ENCODE measurements at regions not wholly inside any gene's neighbourhood (a gene's known extent, or its start where the extent isn't known, plus 50 kb on each side); places are given as distances from the start of the nearest gene placed in this dataset.

DNA sequence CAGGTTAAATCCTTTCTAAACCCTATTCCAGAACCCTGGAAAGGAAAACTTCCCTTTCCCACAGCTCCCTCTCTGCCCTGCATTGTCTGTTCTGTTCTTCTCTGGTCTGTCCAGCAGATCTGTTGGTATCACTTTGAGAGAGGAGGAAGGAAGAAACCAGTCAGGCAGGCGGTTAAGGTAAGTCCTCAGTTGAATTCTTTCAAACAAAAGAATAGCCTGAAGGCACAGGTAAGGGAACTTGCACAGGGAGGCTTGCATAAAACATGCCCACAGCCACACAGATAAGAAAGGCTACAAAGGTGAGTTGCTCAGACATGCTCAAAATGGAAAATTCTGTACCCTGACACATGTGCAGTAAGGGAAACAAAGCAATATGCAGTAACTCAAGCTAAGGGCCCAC, 595.7 kb upstream of the CDH5 start:
- intact Hi-C loops (cut with DNase I, micrococcal nuclease): no loop called here
- Histone ChIP-seq H3K4me1 (ENCODE audit: low read depth) (no peaks in the 10 kb centered on the region), H3K4me3 (no peak overlapping the region), H3K36me3 (ENCODE audit: low read depth) (no peaks in the 10 kb centered on the region), H3K9me3 (peaks cover 9% of the 10 kb centered on the region)
- TF ChIP-seq, protein P1, sequence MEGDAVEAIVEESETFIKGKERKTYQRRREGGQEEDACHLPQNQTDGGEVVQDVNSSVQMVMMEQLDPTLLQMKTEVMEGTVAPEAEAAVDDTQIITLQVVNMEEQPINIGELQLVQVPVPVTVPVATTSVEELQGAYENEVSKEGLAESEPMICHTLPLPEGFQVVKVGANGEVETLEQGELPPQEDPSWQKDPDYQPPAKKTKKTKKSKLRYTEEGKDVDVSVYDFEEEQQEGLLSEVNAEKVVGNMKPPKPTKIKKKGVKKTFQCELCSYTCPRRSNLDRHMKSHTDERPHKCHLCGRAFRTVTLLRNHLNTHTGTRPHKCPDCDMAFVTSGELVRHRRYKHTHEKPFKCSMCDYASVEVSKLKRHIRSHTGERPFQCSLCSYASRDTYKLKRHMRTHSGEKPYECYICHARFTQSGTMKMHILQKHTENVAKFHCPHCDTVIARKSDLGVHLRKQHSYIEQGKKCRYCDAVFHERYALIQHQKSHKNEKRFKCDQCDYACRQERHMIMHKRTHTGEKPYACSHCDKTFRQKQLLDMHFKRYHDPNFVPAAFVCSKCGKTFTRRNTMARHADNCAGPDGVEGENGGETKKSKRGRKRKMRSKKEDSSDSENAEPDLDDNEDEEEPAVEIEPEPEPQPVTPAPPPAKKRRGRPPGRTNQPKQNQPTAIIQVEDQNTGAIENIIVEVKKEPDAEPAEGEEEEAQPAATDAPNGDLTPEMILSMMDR (IDR thresholded peaks at IDR 0.05): no peak
- DNase-seq (no peak), ATAC-seq (no peak)

DNA sequence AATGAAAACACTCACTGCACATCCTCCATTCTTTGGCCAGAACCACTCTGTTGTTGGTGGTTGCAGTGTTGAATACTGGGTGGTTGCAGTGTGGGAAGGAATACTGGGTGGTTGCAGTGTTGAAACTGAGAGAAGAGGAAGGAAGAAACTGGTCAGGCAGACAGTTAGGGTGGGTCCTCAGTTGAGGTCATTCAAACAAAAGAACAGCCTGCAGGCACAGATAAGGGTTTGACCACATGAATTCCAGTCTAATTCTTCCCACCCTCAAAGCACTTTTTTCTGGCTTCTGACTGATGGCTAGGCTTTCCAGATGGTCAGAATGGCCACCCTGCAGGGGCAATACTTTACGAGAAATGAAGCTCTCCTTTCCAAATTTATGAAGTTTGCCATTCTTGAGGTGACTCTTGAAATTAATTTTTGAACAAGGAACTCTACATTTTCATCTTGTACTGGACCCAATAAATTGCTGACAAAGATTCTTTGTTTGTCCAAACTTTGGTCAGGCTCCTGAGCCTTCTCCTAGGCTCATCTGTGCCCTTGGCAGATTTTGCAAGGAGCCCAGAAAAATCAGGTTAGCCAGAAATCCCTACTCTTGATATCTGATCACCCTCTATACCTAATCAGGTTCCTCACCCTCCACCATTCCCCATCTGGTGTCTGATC, 596.6 kb upstream of the CDH5 start:
- H3K9me3 ChIP-seq: peaks cover 9% of the 10 kb centered on the region
- intact Hi-C loops (cut with DNase I, micrococcal nuclease): no loop called here
- H3K4me3 ChIP-seq: no peak overlapping the region
- H3K36me3 ChIP-seq (ENCODE audit: low read depth): no peaks in the 10 kb centered on the region
- no peak for ATAC-seq
- H3K4me1 ChIP-seq (ENCODE audit: low read depth): no peaks in the 10 kb centered on the region
- no peak for DNase-seq
- TF ChIP-seq, protein P1 (IDR thresholded peaks at IDR 0.05): no peak

DNA sequence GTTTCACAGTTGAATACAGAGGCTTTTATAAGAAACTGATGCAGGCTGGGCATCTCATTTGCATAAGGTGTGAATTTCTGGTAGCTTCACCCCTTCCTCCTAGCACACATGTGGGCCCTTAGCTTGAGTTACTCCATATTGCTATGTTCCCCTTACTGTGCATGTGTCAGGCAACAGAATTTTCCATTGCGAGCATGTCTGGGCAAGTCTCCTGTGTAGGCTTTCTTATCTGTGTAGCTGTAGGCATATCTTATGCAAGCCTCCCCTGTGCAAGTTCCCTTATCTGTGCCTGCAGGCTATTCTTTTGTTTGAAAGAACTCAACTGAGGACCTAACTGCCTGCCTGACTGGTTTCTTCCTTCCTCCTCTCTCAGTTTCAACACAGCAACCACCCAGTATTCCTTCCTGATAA, 597.4 kb upstream of the CDH5 start:
- H3K4me3 ChIP-seq: no peak overlapping the region
- DNase-seq: no peak
- H3K4me1 ChIP-seq (ENCODE audit: low read depth): no peaks in the 10 kb centered on the region
- intact Hi-C loops (cut with DNase I, micrococcal nuclease): no loop called here
- H3K36me3 ChIP-seq (ENCODE audit: low read depth): no peaks in the 10 kb centered on the region
- TF ChIP-seq, protein P1 (IDR thresholded peaks at IDR 0.05): no peak
- peaks cover 9% of the 10 kb centered on the region for H3K9me3 ChIP-seq
- no peak for ATAC-seq

DNA sequence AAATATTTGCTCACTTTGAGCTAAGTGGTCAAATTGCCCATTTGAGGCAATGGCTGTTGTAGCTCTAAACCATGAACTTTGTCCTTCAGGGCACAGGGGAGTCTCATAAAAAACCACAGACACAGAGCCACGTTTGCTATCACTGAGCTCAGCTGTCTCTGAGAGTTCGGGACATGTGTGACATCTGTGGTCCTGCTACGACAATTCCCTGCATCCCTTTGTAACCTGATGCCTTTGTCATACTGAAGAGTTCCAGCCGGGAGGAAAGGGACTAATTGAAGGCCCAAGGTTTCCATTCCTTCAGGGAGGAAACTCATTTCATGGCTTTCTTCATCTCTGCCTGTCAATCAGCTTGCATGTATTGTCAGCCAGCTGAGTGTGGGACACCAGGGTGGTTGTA, 599.4 kb upstream of the CDH5 start:
- Histone ChIP-seq H3K4me3 (no peak overlapping the region), H3K9me3 (peaks cover 9% of the 10 kb centered on the region), H3K36me3 (ENCODE audit: low read depth) (no peaks in the 10 kb centered on the region), H3K4me1 (ENCODE audit: low read depth) (no peaks in the 10 kb centered on the region)
- TF ChIP-seq, protein P1 (IDR thresholded peaks at IDR 0.05): no peak
- intact Hi-C loops (cut with DNase I, micrococcal nuclease): no loop called here
- DNase-seq (no peak), ATAC-seq (no peak)

DNA sequence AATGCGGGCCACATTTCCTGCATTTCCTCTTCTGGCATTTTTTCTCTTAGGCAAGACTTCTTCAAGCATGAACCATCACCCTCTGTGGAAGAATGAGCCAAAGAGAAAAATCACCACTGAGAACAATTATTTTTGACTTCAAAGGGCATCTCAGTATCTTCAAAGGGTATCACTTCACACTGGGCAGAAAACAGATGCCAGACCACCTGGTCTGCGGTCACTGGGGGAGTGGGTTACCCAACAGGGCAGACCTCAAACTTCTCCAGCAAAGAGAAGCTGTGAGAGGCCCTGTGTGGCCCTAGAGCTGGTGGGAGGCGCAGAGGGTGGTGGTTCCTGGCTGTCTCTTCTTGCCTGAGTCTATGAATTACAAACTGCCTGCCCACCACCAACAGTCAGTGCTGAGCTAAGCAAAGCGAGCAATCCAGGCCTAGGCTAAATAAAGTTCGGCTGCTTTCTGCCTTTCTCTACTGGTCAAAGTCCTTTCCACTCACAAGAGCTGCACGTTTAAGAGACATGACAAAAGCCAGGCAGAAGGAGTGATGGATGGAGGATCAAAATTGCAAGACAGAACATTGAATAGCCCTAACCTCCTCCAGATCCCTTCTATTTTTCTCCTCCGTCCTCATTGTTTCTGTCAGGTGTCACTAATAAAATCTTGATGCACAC, 602.7 kb upstream of the CDH5 start:
- H3K4me1 ChIP-seq (ENCODE audit: low read depth): no peaks in the 10 kb centered on the region
- intact Hi-C loops (cut with DNase I, micrococcal nuclease): no loop called here
- no peak for DNase-seq

More for the DNA sequence above, 602.7 kb upstream of the CDH5 start:
- TF ChIP-seq, protein P1 (IDR thresholded peaks at IDR 0.05): no peak
- H3K9me3 ChIP-seq: no peaks in the 10 kb centered on the region
- no peak overlapping the region for H3K4me3 ChIP-seq
- ATAC-seq: no peak
- H3K36me3 ChIP-seq (ENCODE audit: low read depth): no peaks in the 10 kb centered on the region
